Neuronal stem cell (in vitro differentiated cells): ENCODE measurements at regions not wholly inside any gene's neighbourhood (a gene's known extent, or its start where the extent isn't known, plus 50 kb on each side); places are given as distances from the start of the nearest gene placed in this dataset.

Experiments used
- DNase-seq: peaks from one replicate; pipeline ENCODE4 v3.0.0-alpha.2; 2013; ENCODE audit warnings: low spot score
- H2AFZ ChIP-seq: one replicate; pipeline ENCODE4 v1.6.1; 2013; ENCODE audit warnings: mild to moderate bottlenecking, low read length, inconsistent platforms
- H2AK5ac ChIP-seq: 2 replicates; pipeline ENCODE4 v1.6.1; 2013; ENCODE audit warnings: low read depth, mild to moderate bottlenecking, inconsistent platforms, low read length, moderate library complexity, mixed read lengths
- H2BK120ac ChIP-seq: 2 replicates; pipeline ENCODE4 v1.6.1; 2013; ENCODE audit warnings: low read depth, mild to moderate bottlenecking, inconsistent platforms, low read length, moderate library complexity, mixed read lengths
- H2BK12ac ChIP-seq: one replicate; pipeline ENCODE4 v1.6.1; 2013; ENCODE audit warnings: low read length, inconsistent platforms
- H2BK15ac ChIP-seq: 2 replicates; pipeline ENCODE4 v1.6.1; 2013; ENCODE audit warnings: mild to moderate bottlenecking, low read length, inconsistent platforms, mixed read lengths
- H2BK5ac ChIP-seq: one replicate; pipeline ENCODE4 v1.6.1; 2013; ENCODE audit warnings: inconsistent platforms, mild to moderate bottlenecking, low read length, moderate library complexity
- H3K14ac ChIP-seq: one replicate; pipeline ENCODE4 v1.6.1; 2013; ENCODE audit warnings: low read length, inconsistent platforms
- H3K18ac ChIP-seq: 2 replicates; pipeline ENCODE4 v1.6.1; 2013; ENCODE audit warnings: low read length, inconsistent platforms
- H3K23ac ChIP-seq: 2 replicates; pipeline ENCODE4 v1.6.1; 2013; ENCODE audit warnings: low read depth, mild to moderate bottlenecking, mixed read lengths, low read length, inconsistent platforms; ENCODE audit not compliant: poor library complexity
- H3K27ac ChIP-seq: replicated peaks from 3 replicates; pipeline ENCODE4 v1.5.1; 2013; ENCODE audit warnings: low read length, inconsistent platforms
- H3K27me3 ChIP-seq, 3 experiments: 2 replicates each; pipeline ENCODE4 v1.6.1; 2013; ENCODE audit warnings: low read length in 3 of 3, mild to moderate bottlenecking in 2 of 3, inconsistent platforms in 1 of 3, low read depth in 1 of 3, mixed read lengths in 1 of 3, moderate library complexity in 1 of 3; ENCODE audit not compliant: control insufficient read depth in 3 of 3, insufficient read depth in 3 of 3
- H3K36me3 ChIP-seq, 2 donors: replicated peaks in 1 of 2; 2 replicates each; pipeline ENCODE4 v1.6.1; 2013; ENCODE audit warnings: low read length in 2 of 2; ENCODE audit not compliant: control insufficient read depth in 2 of 2, insufficient read depth in 2 of 2
- H3K4ac ChIP-seq: 2 replicates; pipeline ENCODE4 v1.6.1; 2013; ENCODE audit warnings: inconsistent platforms, mild to moderate bottlenecking, low read length, moderate library complexity
- H3K4me1 ChIP-seq, 2 donors: 1 replicate in 1 of 2; 2 replicates in 1 of 2; pipeline ENCODE4 v1.6.1; 2013; ENCODE audit warnings: low read length in 2 of 2, low read depth in 1 of 2; ENCODE audit not compliant: control insufficient read depth in 2 of 2, insufficient read depth in 1 of 2
- H3K4me2 ChIP-seq: one replicate; pipeline ENCODE4 v1.6.1; 2013; ENCODE audit warnings: mild to moderate bottlenecking, low read length, inconsistent platforms; ENCODE audit not compliant: insufficient read depth, poor library complexity, severe bottlenecking
- H3K4me3 ChIP-seq, 2 donors: 2 replicates each; pipeline ENCODE4 v1.5.1; 2013; ENCODE audit warnings: low read length in 2 of 2, mild to moderate bottlenecking in 2 of 2, inconsistent platforms in 1 of 2, moderate library complexity in 1 of 2
- H3K79me1 ChIP-seq: one replicate; pipeline ENCODE4 v1.6.1; 2013; ENCODE audit warnings: low read depth, mild to moderate bottlenecking, inconsistent platforms, low read length, moderate library complexity
- H3K9ac ChIP-seq: one replicate; pipeline ENCODE4 v1.6.1; 2013; ENCODE audit warnings: mild to moderate bottlenecking, low read depth, low read length, inconsistent platforms; ENCODE audit not compliant: poor library complexity
- H3K9me3 ChIP-seq, 2 donors: replicated peaks in 1 of 2; 2 replicates each; pipeline versions ENCODE3 to v1.6.1; 2013; ENCODE audit warnings: low read length in 2 of 2, mild to moderate bottlenecking in 2 of 2, inconsistent platforms in 1 of 2, low read depth in 1 of 2, mixed read lengths in 1 of 2, moderate library complexity in 1 of 2; ENCODE audit not compliant: control insufficient read depth in 2 of 2, insufficient read depth in 1 of 2
- H4K8ac ChIP-seq: one replicate; pipeline ENCODE4 v1.6.1; 2013; ENCODE audit warnings: low read depth, mild to moderate bottlenecking, inconsistent platforms, low read length, moderate library complexity
- H4K91ac ChIP-seq: one replicate; pipeline ENCODE4 v1.6.1; 2013; ENCODE audit warnings: low read length, low read depth, mild to moderate bottlenecking, inconsistent platforms; ENCODE audit not compliant: poor library complexity
- WGBS, 2 donors: extraction: QIAGEN DNeasy Blood & Tissue Kit; methylation state at CpG; one replicate each; pipeline ENCODE4 v1.1.7; 2013; ENCODE audit warnings: missing lambda C conversion rate in 2 of 2, mixed read lengths in 1 of 2; ENCODE audit not compliant: insufficient read length in 2 of 2, insufficient replicate concordance in 1 of 2; ENCODE audit errors: extremely low coverage in 2 of 2; 5-methylcytosine and 5-hydroxymethylcytosine counted together

GRCh38 chr11:121727942-121728341 is 275.2 kb upstream of the SORL1-AS1 start:
- H3K4me2 ChIP-seq: no peak overlapping the region
- H3K23ac ChIP-seq: no peak overlapping the region
- H3K36me3 ChIP-seq: no peaks in the 10 kb centered on the region
- no peak overlapping the region for H3K4me3 ChIP-seq
- no peak overlapping the region for H3K18ac ChIP-seq
- H4K8ac ChIP-seq: no peak overlapping the region
- no peak overlapping the region for H2BK5ac ChIP-seq
- WGBS, 2 donors: no CpG with 5 or more reads among the region's 1 CpG
- no peaks in the 10 kb centered on the region for H3K9me3 ChIP-seq
- no peak overlapping the region for H2AK5ac ChIP-seq
- H2BK120ac ChIP-seq: no peak overlapping the region
- no peak overlapping the region for H2BK12ac ChIP-seq
- no peak overlapping the region for H2AFZ ChIP-seq
- H3K14ac ChIP-seq: no peak overlapping the region
- no peak overlapping the region for H3K27ac ChIP-seq
- no peak overlapping the region for H3K9ac ChIP-seq
- peaks cover 0 to 29% (median 0%) of the 10 kb centered on the region in 3 experiments for H3K27me3 ChIP-seq
- H3K4ac ChIP-seq: no peak overlapping the region
- DNase-seq: no peak
- peaks cover 0 to 6% of the 10 kb centered on the region in 2 donors for H3K4me1 ChIP-seq
- no peak overlapping the region for H2BK15ac ChIP-seq
- H3K79me1 ChIP-seq: no peaks in the 10 kb centered on the region
- no peak overlapping the region for H4K91ac ChIP-seq

- no CpG with 5 or more reads among the region's 16 CpGs for WGBS, 2 donors
- no peaks in the 10 kb centered on the region for H3K79me1 ChIP-seq
- no peak overlapping the region for H3K4ac ChIP-seq
Observed at GRCh38 chr11:121723246-121723741, 270.5 kb upstream of the SORL1-AS1 start.

GRCh38 chr11:121722431-121723245 is 269.9 kb upstream of the SORL1-AS1 start:
- H3K4me3 ChIP-seq: peak overlapping the region; percentile 5 to 42

More at GRCh38 chr11:121723246-121723741, 270.5 kb upstream of the SORL1-AS1 start:
- Histone ChIP-seq H3K27ac (no peak overlapping the region), H2BK15ac (no peak overlapping the region), H2AK5ac (no peak overlapping the region), H3K4me3 (peak overlapping the region in 1 of 2 donors; percentile 66), H3K9me3 (peaks cover 0 to 4% of the 10 kb centered on the region in 2 donors), H3K4me1 (peaks cover 0 to 6% of the 10 kb centered on the region in 2 donors), H2BK5ac (no peak overlapping the region), H2BK120ac (no peak overlapping the region), H2AFZ (peak overlapping the region; percentile 85), H3K36me3 (no peaks in the 10 kb centered on the region), H3K18ac (no peak overlapping the region), H2BK12ac (no peak overlapping the region), H3K23ac (no peak overlapping the region), H4K8ac (no peak overlapping the region), H3K4me2 (peak overlapping the region; percentile 63), H3K27me3 (peaks cover 0 to 29% (median 0%) of the 10 kb centered on the region in 3 experiments), H3K14ac (no peak overlapping the region), H3K9ac (no peak overlapping the region), H4K91ac (no peak overlapping the region)
- no peak for DNase-seq

GRCh38 chr11:121721961-121722360 is 269.2 kb upstream of the SORL1-AS1 start:
- Histone ChIP-seq H2BK12ac (no peak overlapping the region), H2BK5ac (no peak overlapping the region), H3K4me2 (no peak overlapping the region), H4K8ac (no peak overlapping the region), H3K27me3 (peaks cover 0 to 25% (median 0%) of the 10 kb centered on the region in 3 experiments), H2BK120ac (peak overlapping the region; percentile 49), H3K79me1 (no peaks in the 10 kb centered on the region), H2BK15ac (peak overlapping the region; percentile 88), H3K9me3 (peaks cover 0 to 4% of the 10 kb centered on the region in 2 donors), H3K18ac (peak overlapping the region; percentile 93), H3K27ac (no peak overlapping the region), H3K36me3 (no peaks in the 10 kb centered on the region), H4K91ac (no peak overlapping the region), H2AK5ac (no peak overlapping the region), H3K4me3 (peak overlapping the region in 1 of 2 donors; percentile 5), H3K23ac (no peak overlapping the region), H3K4me1 (peaks cover 0 to 4% of the 10 kb centered on the region in 2 donors), H3K9ac (no peak overlapping the region), H2AFZ (peak overlapping the region; percentile 85), H3K4ac (no peak overlapping the region), H3K14ac (no peak overlapping the region)
- WGBS, 2 donors: no CpG with 5 or more reads among the region's 7 CpGs
- no peak for DNase-seq

More at GRCh38 chr11:121722431-121723245, 269.9 kb upstream of the SORL1-AS1 start:
- Histone ChIP-seq H3K4me1 (peaks cover 0 to 6% of the 10 kb centered on the region in 2 donors), H2BK15ac (peak overlapping the region; percentile 88), H3K27ac (no peak overlapping the region), H3K4me2 (peak overlapping the region; percentile 63), H3K18ac (peak overlapping the region; percentile 93), H2AFZ (peak overlapping the region; percentile 85), H2BK120ac (peak overlapping the region; percentile 49), H4K91ac (peak overlapping the region; percentile 90), H2BK12ac (peak overlapping the region; percentile 84), H3K36me3 (no peaks in the 10 kb centered on the region), H3K4ac (no peak overlapping the region), H2AK5ac (no peak overlapping the region), H3K23ac (no peak overlapping the region), H3K9ac (no peak overlapping the region), H3K9me3 (peaks cover 0 to 4% of the 10 kb centered on the region in 2 donors), H3K14ac (peak overlapping the region; percentile 31), H3K79me1 (no peaks in the 10 kb centered on the region), H2BK5ac (no peak overlapping the region), H4K8ac (peak overlapping the region; percentile 93), H3K27me3 (peaks cover 0 to 29% (median 0%) of the 10 kb centered on the region in 3 experiments)
- no CpG with 5 or more reads among the region's 46 CpGs for WGBS, 2 donors
- DNase-seq: peak; percentile 37
